ENCODE measurements at regions not wholly inside any gene's neighbourhood (a gene's known extent, or its start where the extent isn't known, plus 50 kb on each side); places are given as distances from the start of the nearest gene placed in this dataset.

GRCh38 chr3:74402821-74403220 is 211.6 kb downstream of the CNTN3 start:
- no peak for DNase-seq (ENCODE audit: low read depth)
- Histone ChIP-seq H3K36me3 (ENCODE audit: control insufficient read depth, insufficient read depth, low read length) (no peaks in the 10 kb centered on the region), H3K4me3 (ENCODE audit: low read depth, low read length) (no peak overlapping the region), H3K27me3 (ENCODE audit: control insufficient read depth, insufficient read depth, low read length) (no peaks in the 10 kb centered on the region)
- TF ChIP-seq, protein P1, sequence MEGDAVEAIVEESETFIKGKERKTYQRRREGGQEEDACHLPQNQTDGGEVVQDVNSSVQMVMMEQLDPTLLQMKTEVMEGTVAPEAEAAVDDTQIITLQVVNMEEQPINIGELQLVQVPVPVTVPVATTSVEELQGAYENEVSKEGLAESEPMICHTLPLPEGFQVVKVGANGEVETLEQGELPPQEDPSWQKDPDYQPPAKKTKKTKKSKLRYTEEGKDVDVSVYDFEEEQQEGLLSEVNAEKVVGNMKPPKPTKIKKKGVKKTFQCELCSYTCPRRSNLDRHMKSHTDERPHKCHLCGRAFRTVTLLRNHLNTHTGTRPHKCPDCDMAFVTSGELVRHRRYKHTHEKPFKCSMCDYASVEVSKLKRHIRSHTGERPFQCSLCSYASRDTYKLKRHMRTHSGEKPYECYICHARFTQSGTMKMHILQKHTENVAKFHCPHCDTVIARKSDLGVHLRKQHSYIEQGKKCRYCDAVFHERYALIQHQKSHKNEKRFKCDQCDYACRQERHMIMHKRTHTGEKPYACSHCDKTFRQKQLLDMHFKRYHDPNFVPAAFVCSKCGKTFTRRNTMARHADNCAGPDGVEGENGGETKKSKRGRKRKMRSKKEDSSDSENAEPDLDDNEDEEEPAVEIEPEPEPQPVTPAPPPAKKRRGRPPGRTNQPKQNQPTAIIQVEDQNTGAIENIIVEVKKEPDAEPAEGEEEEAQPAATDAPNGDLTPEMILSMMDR (IDR thresholded peaks at IDR 0.05; ENCODE audit: insufficient read depth, low read length, poor library complexity, severe bottlenecking) = no peak

GRCh38 chr3:74393426-74393825 is 221.0 kb downstream of the CNTN3 start:
- H3K27me3 ChIP-seq (ENCODE audit: control insufficient read depth, insufficient read depth, low read length) = no peaks in the 10 kb centered on the region
- no peak overlapping the region for H3K4me3 ChIP-seq (ENCODE audit: low read depth, low read length)
- no peaks in the 10 kb centered on the region for H3K36me3 ChIP-seq (ENCODE audit: control insufficient read depth, insufficient read depth, low read length)
- no peak for DNase-seq (ENCODE audit: low read depth)
- TF ChIP-seq, protein P1 (IDR thresholded peaks at IDR 0.05; ENCODE audit: insufficient read depth, low read length, poor library complexity, severe bottlenecking) = no peak

DNA sequence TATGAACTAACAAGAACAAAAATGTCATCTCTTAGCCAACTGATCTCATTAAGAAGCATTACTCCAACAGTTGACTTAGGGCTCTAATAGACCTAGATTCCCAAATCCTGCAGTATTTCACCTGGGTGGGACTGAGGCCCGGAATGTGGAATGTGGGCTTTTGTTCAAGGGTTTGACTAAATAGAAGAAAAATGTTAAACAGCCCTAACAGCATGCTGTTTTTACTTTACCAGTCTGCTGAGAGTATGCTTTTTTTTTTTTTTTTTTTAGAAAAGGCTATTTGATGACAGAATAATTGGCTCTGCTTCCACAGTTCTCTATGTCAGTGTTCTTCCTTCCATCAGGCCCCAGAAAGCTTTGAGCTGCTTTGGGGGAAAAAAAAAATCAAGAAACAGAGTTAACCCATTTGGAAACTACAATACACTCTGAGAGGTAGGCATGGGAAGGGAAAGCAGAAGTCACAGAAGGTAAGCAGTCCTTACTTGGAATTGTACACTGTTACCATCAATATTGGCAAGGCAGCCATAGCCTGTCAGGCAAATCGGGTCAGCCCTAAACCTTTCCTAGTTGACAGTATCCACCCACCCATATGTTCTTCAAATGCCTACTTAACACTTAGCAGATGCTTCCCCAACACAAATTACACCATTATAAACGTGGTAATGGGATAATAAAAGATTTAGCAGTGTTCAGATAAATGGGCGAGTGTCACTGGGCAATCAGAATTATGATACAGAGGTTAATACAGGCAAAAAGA is 224.2 kb downstream of the CNTN3 start:
- H3K27me3 ChIP-seq (ENCODE audit: control insufficient read depth, insufficient read depth, low read length) = no peaks in the 10 kb centered on the region
- no peak overlapping the region for H3K4me3 ChIP-seq (ENCODE audit: low read depth, low read length)
- no peak for DNase-seq (ENCODE audit: low read depth)
- H3K36me3 ChIP-seq (ENCODE audit: control insufficient read depth, insufficient read depth, low read length) = no peaks in the 10 kb centered on the region
- TF ChIP-seq, protein P1 (IDR thresholded peaks at IDR 0.05; ENCODE audit: insufficient read depth, low read length, poor library complexity, severe bottlenecking) = no peak

GRCh38 chr3:74387111-74387735 is 227.2 kb downstream of the CNTN3 start:
- H3K27me3 ChIP-seq (ENCODE audit: control insufficient read depth, insufficient read depth, low read length) = no peaks in the 10 kb centered on the region
- H3K4me3 ChIP-seq (ENCODE audit: low read depth, low read length) = no peak overlapping the region
- H3K36me3 ChIP-seq (ENCODE audit: control insufficient read depth, insufficient read depth, low read length) = no peaks in the 10 kb centered on the region
- DNase-seq (ENCODE audit: low read depth) = no peak
- TF ChIP-seq, protein P1 (IDR thresholded peaks at IDR 0.05; ENCODE audit: insufficient read depth, low read length, poor library complexity, severe bottlenecking) = no peak

DNA sequence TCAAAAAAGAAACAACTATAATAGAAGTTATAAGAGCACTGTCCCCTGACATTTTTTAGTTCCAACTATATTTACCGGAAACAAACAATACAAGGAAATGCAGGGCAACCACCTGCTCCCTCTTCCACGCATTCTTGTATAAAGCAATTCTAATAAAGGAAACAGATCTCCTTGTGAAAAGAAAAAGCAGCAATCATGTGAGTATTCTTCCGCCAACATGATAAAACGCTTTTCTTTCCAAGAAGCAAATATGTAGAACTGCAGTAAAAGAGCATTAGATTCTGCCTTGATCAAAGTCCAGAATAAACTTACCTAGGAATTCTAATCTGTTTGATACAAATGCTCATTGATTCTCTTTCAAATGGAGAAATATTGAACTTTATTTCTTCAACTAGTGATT is 230.3 kb downstream of the CNTN3 start:
- H3K4me3 ChIP-seq (ENCODE audit: low read depth, low read length) = no peak overlapping the region
- no peaks in the 10 kb centered on the region for H3K27me3 ChIP-seq (ENCODE audit: control insufficient read depth, insufficient read depth, low read length)
- no peaks in the 10 kb centered on the region for H3K36me3 ChIP-seq (ENCODE audit: control insufficient read depth, insufficient read depth, low read length)
- no peak for DNase-seq (ENCODE audit: low read depth)
- TF ChIP-seq, protein P1 (IDR thresholded peaks at IDR 0.05; ENCODE audit: insufficient read depth, low read length, poor library complexity, severe bottlenecking) = no peak

Data from kidney epithelial cell (primary cell).